Vagina (tissue), 2 donors: ENCODE measurements at regions not wholly inside any gene's neighbourhood (a gene's known extent, or its start where the extent isn't known, plus 50 kb on each side); places are given as distances from the start of the nearest gene placed in this dataset.

ENCODE experiments used
- POLR2A ChIP-seq, 2 donors: fragments of 450-650 bp; IDR thresholded peaks; one replicate each; pipeline ENCODE4 v1.6.1; 2017; ENCODE audit warnings: antibody characterized with exemption in 2 of 2, mild to moderate bottlenecking in 2 of 2, moderate library complexity in 2 of 2
- POLR2AphosphoS5 ChIP-seq, 2 donors: sonication (generic); formaldehyde crosslinking; IDR thresholded peaks; one replicate each; pipeline ENCODE4 v1.9.0; 2017; ENCODE audit warnings: antibody characterized with exemption in 2 of 2, mild to moderate bottlenecking in 2 of 2, low read depth in 1 of 2; ENCODE audit not compliant: insufficient read depth in 1 of 2
- TF ChIP-seq, protein P1 (sequence below), 3 experiments: fragments of 450-650 bp in 2 of 3; fragments of 200-600 bp in 1 of 3; sonication (generic) in 1 of 3; IDR thresholded peaks; one replicate each; pipeline ENCODE4 v1.5.1; 2017 to 2019; ENCODE audit warnings: antibody characterized with exemption in 3 of 3, mild to moderate bottlenecking in 2 of 3, moderate library complexity in 2 of 3

GRCh38 chr2:222364285-222364895 is 60.0 kb upstream of the SGPP2 start:
- TF ChIP-seq POLR2A (IDR thresholded peaks at IDR 0.05) (no peak), POLR2AphosphoS5 (IDR thresholded peaks at IDR 0.05; ENCODE audit: insufficient read depth in 1 of 2, low read depth in 1 of 2) (peak in 1 of 2 donors; percentile 11)
- TF ChIP-seq, protein P1, sequence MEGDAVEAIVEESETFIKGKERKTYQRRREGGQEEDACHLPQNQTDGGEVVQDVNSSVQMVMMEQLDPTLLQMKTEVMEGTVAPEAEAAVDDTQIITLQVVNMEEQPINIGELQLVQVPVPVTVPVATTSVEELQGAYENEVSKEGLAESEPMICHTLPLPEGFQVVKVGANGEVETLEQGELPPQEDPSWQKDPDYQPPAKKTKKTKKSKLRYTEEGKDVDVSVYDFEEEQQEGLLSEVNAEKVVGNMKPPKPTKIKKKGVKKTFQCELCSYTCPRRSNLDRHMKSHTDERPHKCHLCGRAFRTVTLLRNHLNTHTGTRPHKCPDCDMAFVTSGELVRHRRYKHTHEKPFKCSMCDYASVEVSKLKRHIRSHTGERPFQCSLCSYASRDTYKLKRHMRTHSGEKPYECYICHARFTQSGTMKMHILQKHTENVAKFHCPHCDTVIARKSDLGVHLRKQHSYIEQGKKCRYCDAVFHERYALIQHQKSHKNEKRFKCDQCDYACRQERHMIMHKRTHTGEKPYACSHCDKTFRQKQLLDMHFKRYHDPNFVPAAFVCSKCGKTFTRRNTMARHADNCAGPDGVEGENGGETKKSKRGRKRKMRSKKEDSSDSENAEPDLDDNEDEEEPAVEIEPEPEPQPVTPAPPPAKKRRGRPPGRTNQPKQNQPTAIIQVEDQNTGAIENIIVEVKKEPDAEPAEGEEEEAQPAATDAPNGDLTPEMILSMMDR (IDR thresholded peaks at IDR 0.05), result no peak
